ENCODE measurements at regions not wholly inside any gene's neighbourhood (a gene's known extent, or its start where the extent isn't known, plus 50 kb on each side); places are given as distances from the start of the nearest gene placed in this dataset.

GRCh38 chr7:41588341-41588740 lies 114.5 kb downstream of the INHBA start:
- in situ Hi-C loops (cut with MboI; ENCODE audit: low pct_ligation_motif_present in 1 of 4, low pct_unique_long_range_greater_than_20kb in 1 of 4, low sequenced_read_pairs in 3 of 4) (no loop called here), intact Hi-C loops (cut with DNase I; ENCODE audit: low total_unique reads) (no loop called here)
- Histone ChIP-seq H3K27ac (no peak overlapping the region), H3K36me3 (no peaks in the 10 kb centered on the region), H3K27me3 (no peaks in the 10 kb centered on the region), H3K9me3 (no peaks in the 10 kb centered on the region), H3K4me1 (no peaks in the 10 kb centered on the region), H3K4me3 (no peak overlapping the region)
- WGBS, 2 donors (ENCODE audit: low coverage in 1 of 2), result 91% methylated on average over 5 of the region's 5 CpGs; no CpG with 5 or more reads in 1 of the 2 donors
- TF ChIP-seq POLR2A (IDR thresholded peaks at IDR 0.05) (no peak), EP300 (IDR thresholded peaks at IDR 0.05; ENCODE audit: low read depth) (no peak), POLR2AphosphoS5 (IDR thresholded peaks at IDR 0.05) (no peak), CTCF (IDR thresholded peaks at IDR 0.05) (no peak)
- DNase-seq, result no peak

GRCh38 chr7:41586931-41587640 lies 115.8 kb downstream of the INHBA start:
- Histone ChIP-seq H3K36me3 (no peaks in the 10 kb centered on the region), H3K4me3 (no peak overlapping the region), H3K27me3 (no peaks in the 10 kb centered on the region), H3K9me3 (no peaks in the 10 kb centered on the region), H3K4me1 (no peaks in the 10 kb centered on the region), H3K27ac (no peak overlapping the region)
- whole genome bisulfite sequencing, 2 donors (ENCODE audit: low coverage in 1 of 2), result 65 to 74% methylated on average over 3 of the region's 3 CpGs
- intact Hi-C loops (cut with DNase I; ENCODE audit: low total_unique reads) (no loop called here), in situ Hi-C loops (cut with MboI; ENCODE audit: low pct_ligation_motif_present in 1 of 4, low pct_unique_long_range_greater_than_20kb in 1 of 4, low sequenced_read_pairs in 3 of 4) (no loop called here)
- no peak for TF ChIP-seq CTCF (IDR thresholded peaks at IDR 0.05)
- TF ChIP-seq POLR2AphosphoS5 (IDR thresholded peaks at IDR 0.05), result no peak
- no peak for TF ChIP-seq EP300 (IDR thresholded peaks at IDR 0.05; ENCODE audit: low read depth)
- no peak for TF ChIP-seq POLR2A (IDR thresholded peaks at IDR 0.05)
- DNase-seq, result no peak

GRCh38 chr7:41584746-41585145 lies 118.1 kb downstream of the INHBA start:
- DNase-seq, result no peak
- no peaks in the 10 kb centered on the region for H3K9me3 ChIP-seq
- intact Hi-C loops (cut with DNase I; ENCODE audit: low total_unique reads), result no loop called here
- no peaks in the 10 kb centered on the region for H3K4me1 ChIP-seq
- no peaks in the 10 kb centered on the region for H3K36me3 ChIP-seq
- TF ChIP-seq EP300 (IDR thresholded peaks at IDR 0.05; ENCODE audit: low read depth) (no peak), POLR2A (IDR thresholded peaks at IDR 0.05) (no peak), POLR2AphosphoS5 (IDR thresholded peaks at IDR 0.05) (no peak), CTCF (IDR thresholded peaks at IDR 0.05) (no peak)
- in situ Hi-C loops (cut with MboI; ENCODE audit: low pct_ligation_motif_present in 1 of 4, low pct_unique_long_range_greater_than_20kb in 1 of 4, low sequenced_read_pairs in 3 of 4), result no loop called here
- 69 to 82% methylated on average over 5 of the region's 5 CpGs for WGBS, 2 donors (ENCODE audit: low coverage in 1 of 2)
- no peak overlapping the region for H3K4me3 ChIP-seq
- no peaks in the 10 kb centered on the region for H3K27me3 ChIP-seq
- no peak overlapping the region for H3K27ac ChIP-seq

GRCh38 chr7:41582116-41582515 lies 120.8 kb downstream of the INHBA start:
- H3K36me3 ChIP-seq, result no peaks in the 10 kb centered on the region
- H3K27me3 ChIP-seq, result no peaks in the 10 kb centered on the region
- DNase-seq, result no peak
- H3K4me3 ChIP-seq, result no peak overlapping the region
- intact Hi-C loops (cut with DNase I; ENCODE audit: low total_unique reads), result no loop called here
- H3K4me1 ChIP-seq, result no peaks in the 10 kb centered on the region
- H3K9me3 ChIP-seq, result no peaks in the 10 kb centered on the region
- in situ Hi-C loops (cut with MboI; ENCODE audit: low pct_ligation_motif_present in 1 of 4, low pct_unique_long_range_greater_than_20kb in 1 of 4, low sequenced_read_pairs in 3 of 4), result no loop called here
- WGBS, 2 donors (ENCODE audit: low coverage in 1 of 2), result 52 to 67% methylated on average over 1 of the region's 1 CpG
- no peak overlapping the region for H3K27ac ChIP-seq
- no peak for TF ChIP-seq EP300 (IDR thresholded peaks at IDR 0.05; ENCODE audit: low read depth)
- TF ChIP-seq POLR2AphosphoS5 (IDR thresholded peaks at IDR 0.05), result no peak
- no peak for TF ChIP-seq CTCF (IDR thresholded peaks at IDR 0.05)
- TF ChIP-seq POLR2A (IDR thresholded peaks at IDR 0.05), result no peak
